Thyroid gland (tissue), 4 donors: ENCODE measurements at regions not wholly inside any gene's neighbourhood (a gene's known extent, or its start where the extent isn't known, plus 50 kb on each side); places are given as distances from the start of the nearest gene placed in this dataset.

Source experiments
- DNase-seq, 2 donors: peaks; one replicate each; pipeline ENCODE4 v3.0.0-alpha.2; 2019
- H3K27ac ChIP-seq, 3 donors: fragments of 200-600 bp; sonication (generic); 1 replicate in 2 of 3; 2 replicates in 1 of 3; pipeline ENCODE4 v1.5.1; 2016 to 2019; ENCODE audit warnings: mild to moderate bottlenecking in 1 of 3, moderate library complexity in 1 of 3
- H3K27me3 ChIP-seq: fragments of 200-600 bp; sonication (generic); one replicate; pipeline ENCODE4 v1.5.1; 2019
- H3K36me3 ChIP-seq, 2 donors: fragments of 200-600 bp; sonication (generic); one replicate each; pipeline ENCODE4 v1.5.1; 2016 to 2019
- H3K4me1 ChIP-seq, 2 donors: fragments of 200-600 bp; sonication (generic); one replicate each; pipeline ENCODE4 v1.5.1; 2017 to 2019
- H3K4me3 ChIP-seq, 3 donors: fragments of 200-600 bp; sonication (generic); replicated peaks in 1 of 3; 1 replicate in 2 of 3; 2 replicates in 1 of 3; pipeline ENCODE4 v1.5.1; 2016; ENCODE audit warnings: mild to moderate bottlenecking in 1 of 3
- H3K9me3 ChIP-seq: fragments of 200-600 bp; sonication (generic); one replicate; pipeline ENCODE4 v1.5.1; 2017
- POLR2A ChIP-seq, 2 donors: fragments of 450-650 bp; IDR thresholded peaks; one replicate each; pipeline ENCODE4 v1.6.1; 2017; ENCODE audit warnings: antibody characterized with exemption in 2 of 2, mild to moderate bottlenecking in 2 of 2, moderate library complexity in 1 of 2
- WGBS, 2 donors: methylation state at CpG; one replicate each; pipeline ENCODE4 v1.1.5; 2017; 5-methylcytosine and 5-hydroxymethylcytosine counted together
- intact Hi-C: fragments of 100-400 bp; cut with DNase I; formaldehyde crosslinking; loops from one replicate; pipeline ENCODE4 v1.15.1; 2023
- TF ChIP-seq, protein P1 (sequence below), 6 experiments: fragments of 200-600 bp in 3 of 6; fragments of 450-650 bp in 3 of 6; sonication (generic) in 3 of 6; IDR thresholded peaks; one replicate each; pipeline ENCODE4 v1.5.1; 2016 to 2019; ENCODE audit warnings: antibody characterized with exemption in 6 of 6, mild to moderate bottlenecking in 2 of 6, inconsistent platforms in 1 of 6, moderate library complexity in 1 of 6

- TF ChIP-seq, protein P1, sequence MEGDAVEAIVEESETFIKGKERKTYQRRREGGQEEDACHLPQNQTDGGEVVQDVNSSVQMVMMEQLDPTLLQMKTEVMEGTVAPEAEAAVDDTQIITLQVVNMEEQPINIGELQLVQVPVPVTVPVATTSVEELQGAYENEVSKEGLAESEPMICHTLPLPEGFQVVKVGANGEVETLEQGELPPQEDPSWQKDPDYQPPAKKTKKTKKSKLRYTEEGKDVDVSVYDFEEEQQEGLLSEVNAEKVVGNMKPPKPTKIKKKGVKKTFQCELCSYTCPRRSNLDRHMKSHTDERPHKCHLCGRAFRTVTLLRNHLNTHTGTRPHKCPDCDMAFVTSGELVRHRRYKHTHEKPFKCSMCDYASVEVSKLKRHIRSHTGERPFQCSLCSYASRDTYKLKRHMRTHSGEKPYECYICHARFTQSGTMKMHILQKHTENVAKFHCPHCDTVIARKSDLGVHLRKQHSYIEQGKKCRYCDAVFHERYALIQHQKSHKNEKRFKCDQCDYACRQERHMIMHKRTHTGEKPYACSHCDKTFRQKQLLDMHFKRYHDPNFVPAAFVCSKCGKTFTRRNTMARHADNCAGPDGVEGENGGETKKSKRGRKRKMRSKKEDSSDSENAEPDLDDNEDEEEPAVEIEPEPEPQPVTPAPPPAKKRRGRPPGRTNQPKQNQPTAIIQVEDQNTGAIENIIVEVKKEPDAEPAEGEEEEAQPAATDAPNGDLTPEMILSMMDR (IDR thresholded peaks at IDR 0.05): no peak
- no peak for TF ChIP-seq POLR2A (IDR thresholded peaks at IDR 0.05)
- WGBS, 2 donors: 84 to 88% methylated on average over 7 of the region's 7 CpGs
- Histone ChIP-seq H3K27me3 (no peaks in the 10 kb centered on the region), H3K9me3 (no peaks in the 10 kb centered on the region), H3K27ac (no peak overlapping the region), H3K4me1 (no peaks in the 10 kb centered on the region), H3K36me3 (no peaks in the 10 kb centered on the region), H3K4me3 (no peak overlapping the region)
- intact Hi-C loops: no loop called here
- DNase-seq: no peak
Measured at GRCh38 chr11:43217849-43218248, 93.9 kb upstream of the API5 start.

DNA sequence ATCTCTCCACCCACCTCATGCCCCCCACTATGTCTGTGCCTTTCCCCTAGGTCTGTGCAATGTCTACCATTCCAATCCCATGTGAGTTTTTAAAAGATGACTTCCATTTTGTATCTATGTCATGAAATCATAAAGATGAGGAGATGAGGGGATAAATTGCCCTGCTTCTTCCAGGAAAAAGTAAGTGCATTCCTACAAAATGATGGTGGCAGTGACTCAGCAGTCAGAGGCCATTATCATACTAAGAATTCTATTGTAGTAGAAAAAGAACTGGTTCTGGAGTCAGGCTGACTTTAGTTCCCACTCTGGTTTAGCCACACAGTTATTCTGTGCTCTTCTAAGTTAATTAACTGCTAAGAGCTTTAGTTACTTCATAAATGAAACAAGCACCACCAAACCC is 89.6 kb upstream of the API5 start:
- no peak overlapping the region for H3K4me3 ChIP-seq
- H3K36me3 ChIP-seq: no peaks in the 10 kb centered on the region
- DNase-seq: no peak
- no peaks in the 10 kb centered on the region for H3K4me1 ChIP-seq
- H3K27ac ChIP-seq: no peak overlapping the region
- intact Hi-C loops: no loop called here
- TF ChIP-seq POLR2A (IDR thresholded peaks at IDR 0.05): no peak
- TF ChIP-seq, protein P1 (IDR thresholded peaks at IDR 0.05): no peak
- no peaks in the 10 kb centered on the region for H3K27me3 ChIP-seq
- H3K9me3 ChIP-seq: no peaks in the 10 kb centered on the region

DNA sequence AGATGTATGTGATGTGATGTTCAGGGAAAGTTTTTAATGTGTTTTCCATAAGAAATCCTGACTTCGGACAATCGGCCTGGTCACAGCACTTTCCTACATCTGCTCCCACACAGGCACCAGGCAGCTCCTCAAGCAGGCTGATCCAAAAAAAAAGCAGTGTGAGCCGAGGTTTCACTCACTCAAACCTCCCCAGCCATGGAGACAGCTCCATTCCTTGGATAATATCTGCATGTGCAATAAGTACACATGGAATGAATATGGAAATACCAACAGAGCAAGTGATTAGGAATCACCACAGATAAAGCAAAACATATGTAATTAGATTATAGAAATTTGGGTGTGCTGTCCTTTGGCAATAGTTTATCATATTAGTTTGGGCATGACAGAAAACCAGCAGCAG is 88.8 kb upstream of the API5 start:
- no peak for DNase-seq
- intact Hi-C loops: no loop called here

DNA sequence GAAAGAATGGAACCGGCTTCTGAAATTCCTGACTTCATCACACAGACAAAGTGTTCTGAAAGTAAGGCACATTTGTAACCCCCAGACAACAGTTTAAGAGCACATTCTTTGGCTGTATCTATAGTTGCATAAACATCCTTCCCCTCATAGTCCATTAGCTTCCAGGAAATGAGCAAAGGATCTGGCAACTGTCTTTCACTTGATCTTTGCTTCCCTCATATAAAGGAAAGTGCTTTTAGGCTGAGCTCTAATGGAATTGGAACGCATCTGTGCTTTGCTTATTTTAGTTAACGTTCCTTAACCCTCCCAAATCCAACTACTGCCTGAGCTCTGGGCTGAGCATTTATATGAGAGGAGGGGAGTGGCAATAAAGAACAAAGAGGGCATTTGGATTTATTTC is 76.9 kb upstream of the API5 start:
- Histone ChIP-seq H3K4me1 (no peaks in the 10 kb centered on the region), H3K36me3 (no peaks in the 10 kb centered on the region), H3K27me3 (no peaks in the 10 kb centered on the region), H3K9me3 (no peaks in the 10 kb centered on the region), H3K4me3 (no peak overlapping the region), H3K27ac (no peak overlapping the region)
- no peak for TF ChIP-seq POLR2A (IDR thresholded peaks at IDR 0.05)
- TF ChIP-seq, protein P1 (IDR thresholded peaks at IDR 0.05): no peak
- intact Hi-C loops: no loop called here
- DNase-seq: no peak
- WGBS, 2 donors: 4 to 15% methylated on average over 3 of the region's 3 CpGs

More for the DNA sequence above, 88.8 kb upstream of the API5 start:
- TF ChIP-seq POLR2A (IDR thresholded peaks at IDR 0.05): no peak
- TF ChIP-seq, protein P1 (IDR thresholded peaks at IDR 0.05): no peak
- Histone ChIP-seq H3K4me3 (no peak overlapping the region), H3K27ac (no peak overlapping the region), H3K36me3 (no peaks in the 10 kb centered on the region), H3K4me1 (no peaks in the 10 kb centered on the region), H3K9me3 (no peaks in the 10 kb centered on the region), H3K27me3 (no peaks in the 10 kb centered on the region)
- WGBS, 2 donors: 77% methylated on average over 3 of the region's 3 CpGs

DNA sequence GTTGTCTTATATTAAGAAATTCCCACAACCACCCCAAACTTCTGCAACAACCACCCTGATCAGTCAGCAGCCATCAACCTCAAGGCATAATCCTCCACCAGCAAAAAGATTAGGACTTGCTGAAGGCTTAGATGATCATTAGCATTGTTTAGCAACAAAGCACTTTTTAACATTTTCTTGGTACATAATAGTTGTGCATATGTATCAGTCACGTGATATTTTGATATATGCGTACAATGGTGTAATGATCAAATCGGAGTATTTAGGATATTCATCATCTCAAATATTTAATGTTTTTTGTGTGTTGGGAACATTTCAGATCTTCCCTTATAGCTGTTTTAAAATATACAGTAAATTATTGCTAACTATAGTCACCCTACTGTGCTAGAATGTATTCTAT is 73.5 kb upstream of the API5 start:
- DNase-seq: no peak

More for the DNA sequence above, 73.5 kb upstream of the API5 start:
- TF ChIP-seq, protein P1 (IDR thresholded peaks at IDR 0.05): no peak
- no peak for TF ChIP-seq POLR2A (IDR thresholded peaks at IDR 0.05)
- WGBS, 2 donors: 96 to 98% methylated on average over 3 of the region's 3 CpGs
- no peaks in the 10 kb centered on the region for H3K4me1 ChIP-seq
- no peak overlapping the region for H3K4me3 ChIP-seq
- no peaks in the 10 kb centered on the region for H3K9me3 ChIP-seq
- H3K36me3 ChIP-seq: no peaks in the 10 kb centered on the region
- intact Hi-C loops: no loop called here
- no peak overlapping the region for H3K27ac ChIP-seq
- no peaks in the 10 kb centered on the region for H3K27me3 ChIP-seq
